ENCODE measurements at regions not wholly inside any gene's neighbourhood (a gene's known extent, or its start where the extent isn't known, plus 50 kb on each side); places are given as distances from the start of the nearest gene placed in this dataset.

DNA sequence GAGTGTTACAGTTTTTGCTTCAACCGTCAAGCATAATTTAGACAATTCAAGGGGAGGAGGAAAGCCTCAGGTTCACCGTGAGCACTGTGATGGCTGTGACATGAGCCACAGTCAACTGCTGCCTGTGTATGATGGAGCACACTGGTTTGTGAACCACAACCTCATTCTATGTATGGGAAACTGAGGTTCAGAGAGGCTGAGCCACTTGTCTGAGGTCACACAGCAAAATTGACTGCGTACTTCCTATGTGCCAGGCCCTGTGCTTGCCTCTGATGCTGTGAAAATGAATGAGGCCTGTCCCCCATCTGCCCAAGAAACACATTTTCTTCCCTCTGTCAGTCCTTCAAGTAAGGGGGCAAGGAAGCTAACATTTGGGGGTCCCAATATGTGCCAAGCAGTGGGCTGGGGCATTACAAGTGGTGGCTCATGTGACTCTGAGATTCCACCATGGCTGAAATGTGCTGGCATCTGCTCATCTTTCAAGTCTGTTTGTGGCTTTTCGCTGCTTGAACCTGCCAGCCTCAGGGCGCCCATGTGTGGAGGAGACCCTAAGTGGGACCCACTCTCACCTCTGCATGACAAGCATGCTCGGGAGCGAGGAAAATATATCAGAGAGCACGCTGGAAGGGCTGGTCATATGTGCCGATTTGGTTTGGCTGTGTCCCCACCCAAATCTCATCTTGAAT, 79.7 kb downstream of the ADRA2C start:
- 18% methylated on average over 8 of the region's 9 CpGs for WGBS (ENCODE audit: insufficient coverage, insufficient replicate concordance, low lambda C conversion rate, missing lambda C conversion rate)
- no peak overlapping the region for H2AFZ ChIP-seq (ENCODE audit: control insufficient read depth, low read depth, low read length)
- H3K4me1 ChIP-seq (ENCODE audit: control insufficient read depth, insufficient read depth, low read length), result no peaks in the 10 kb centered on the region
- H3K36me3 ChIP-seq (ENCODE audit: control insufficient read depth in 2 of 2, insufficient read depth in 2 of 2, low read length in 1 of 2), result no peaks in the 10 kb centered on the region
- no TSS peak for BruUV-seq (replicated peaks)
- in situ Hi-C loops (cut with MboI), result no loop called here
- no peak for DNase-seq (ENCODE audit: low read depth, low spot score)
- POLR2A ChIA-PET, result no interaction called here
- no peaks in the 10 kb centered on the region for H4K20me1 ChIP-seq (ENCODE audit: control insufficient read depth, insufficient read depth)
- RAD21 ChIA-PET (ENCODE audit: unreplicated experiment), result no interaction called here
- no peak overlapping the region for H3K27ac ChIP-seq (ENCODE audit: control insufficient read depth, insufficient read depth)
- no peak for ATAC-seq
- H3K9ac ChIP-seq (ENCODE audit: control insufficient read depth, insufficient read depth, low read length), result no peak overlapping the region
- intact Hi-C loops (cut with micrococcal nuclease; ENCODE audit: unreplicated experiment), result no loop called here
- no peak overlapping the region for H3K4me2 ChIP-seq (ENCODE audit: control insufficient read depth, insufficient read depth)
- H3K27me3 ChIP-seq (replicated peaks in 1 of 2; ENCODE audit: control insufficient read depth in 2 of 2, insufficient read depth in 2 of 2, low read length in 1 of 2), result no peaks in the 10 kb centered on the region; a peak in 2 of 4 replicates
- CTCF ChIA-PET, result interaction anchor here (0.7 kb wide), 1 partner anchor 35 kb away, joined by 3 read pairs; no protein-coding TSS in a partner anchor
- H3K4me3 ChIP-seq, result no peak overlapping the region
- no peaks in the 10 kb centered on the region for H3K79me2 ChIP-seq (ENCODE audit: control insufficient read depth, insufficient read depth, low read length)
- no peak for TF ChIP-seq YBX1 (IDR thresholded peaks at IDR 0.05)
- no peak for TF ChIP-seq IRF4 (IDR thresholded peaks at IDR 0.05; ENCODE audit: low read depth, low read length)
- TF ChIP-seq, protein P1, sequence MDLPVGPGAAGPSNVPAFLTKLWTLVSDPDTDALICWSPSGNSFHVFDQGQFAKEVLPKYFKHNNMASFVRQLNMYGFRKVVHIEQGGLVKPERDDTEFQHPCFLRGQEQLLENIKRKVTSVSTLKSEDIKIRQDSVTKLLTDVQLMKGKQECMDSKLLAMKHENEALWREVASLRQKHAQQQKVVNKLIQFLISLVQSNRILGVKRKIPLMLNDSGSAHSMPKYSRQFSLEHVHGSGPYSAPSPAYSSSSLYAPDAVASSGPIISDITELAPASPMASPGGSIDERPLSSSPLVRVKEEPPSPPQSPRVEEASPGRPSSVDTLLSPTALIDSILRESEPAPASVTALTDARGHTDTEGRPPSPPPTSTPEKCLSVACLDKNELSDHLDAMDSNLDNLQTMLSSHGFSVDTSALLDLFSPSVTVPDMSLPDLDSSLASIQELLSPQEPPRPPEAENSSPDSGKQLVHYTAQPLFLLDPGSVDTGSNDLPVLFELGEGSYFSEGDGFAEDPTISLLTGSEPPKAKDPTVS (IDR thresholded peaks at IDR 0.05; ENCODE audit: low read depth, low read length), result no peak
- TF ChIP-seq, protein P2, sequence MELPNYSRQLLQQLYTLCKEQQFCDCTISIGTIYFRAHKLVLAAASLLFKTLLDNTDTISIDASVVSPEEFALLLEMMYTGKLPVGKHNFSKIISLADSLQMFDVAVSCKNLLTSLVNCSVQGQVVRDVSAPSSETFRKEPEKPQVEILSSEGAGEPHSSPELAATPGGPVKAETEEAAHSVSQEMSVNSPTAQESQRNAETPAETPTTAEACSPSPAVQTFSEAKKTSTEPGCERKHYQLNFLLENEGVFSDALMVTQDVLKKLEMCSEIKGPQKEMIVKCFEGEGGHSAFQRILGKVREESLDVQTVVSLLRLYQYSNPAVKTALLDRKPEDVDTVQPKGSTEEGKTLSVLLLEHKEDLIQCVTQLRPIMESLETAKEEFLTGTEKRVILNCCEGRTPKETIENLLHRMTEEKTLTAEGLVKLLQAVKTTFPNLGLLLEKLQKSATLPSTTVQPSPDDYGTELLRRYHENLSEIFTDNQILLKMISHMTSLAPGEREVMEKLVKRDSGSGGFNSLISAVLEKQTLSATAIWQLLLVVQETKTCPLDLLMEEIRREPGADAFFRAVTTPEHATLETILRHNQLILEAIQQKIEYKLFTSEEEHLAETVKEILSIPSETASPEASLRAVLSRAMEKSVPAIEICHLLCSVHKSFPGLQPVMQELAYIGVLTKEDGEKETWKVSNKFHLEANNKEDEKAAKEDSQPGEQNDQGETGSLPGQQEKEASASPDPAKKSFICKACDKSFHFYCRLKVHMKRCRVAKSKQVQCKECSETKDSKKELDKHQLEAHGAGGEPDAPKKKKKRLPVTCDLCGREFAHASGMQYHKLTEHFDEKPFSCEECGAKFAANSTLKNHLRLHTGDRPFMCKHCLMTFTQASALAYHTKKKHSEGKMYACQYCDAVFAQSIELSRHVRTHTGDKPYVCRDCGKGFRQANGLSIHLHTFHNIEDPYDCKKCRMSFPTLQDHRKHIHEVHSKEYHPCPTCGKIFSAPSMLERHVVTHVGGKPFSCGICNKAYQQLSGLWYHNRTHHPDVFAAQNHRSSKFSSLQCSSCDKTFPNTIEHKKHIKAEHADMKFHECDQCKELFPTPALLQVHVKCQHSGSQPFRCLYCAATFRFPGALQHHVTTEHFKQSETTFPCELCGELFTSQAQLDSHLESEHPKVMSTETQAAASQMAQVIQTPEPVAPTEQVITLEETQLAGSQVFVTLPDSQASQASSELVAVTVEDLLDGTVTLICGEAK (IDR thresholded peaks at IDR 0.05; ENCODE audit: borderline replicate concordance), result no peak
- no peak for TF ChIP-seq PML (IDR thresholded peaks at IDR 0.05; ENCODE audit: low read length)
- TF ChIP-seq KAT2A (conservative IDR thresholded peaks at IDR 0.05; ENCODE audit: control insufficient read depth, low read depth, low read length), result no peak
- TF ChIP-seq SREBF1 (IDR thresholded peaks at IDR 0.05; ENCODE audit: low read length), result no peak
- no peak for TF ChIP-seq SUZ12 (IDR thresholded peaks at IDR 0.05; ENCODE audit: unreplicated experiment)
- SMC1A ChIA-PET (ENCODE audit: uncharacterized antibody, unreplicated experiment), result no interaction called here
- H3K9me3 ChIP-seq (replicated peaks; ENCODE audit: control insufficient read depth, insufficient read depth, low read length), result no peaks in the 10 kb centered on the region; the same call in 2 of the 3 replicates
- FAIRE-seq, result no peak

Data from GM12878 (cell line).